DOHH2 (cell line): ENCODE measurements at regions not wholly inside any gene's neighbourhood (a gene's known extent, or its start where the extent isn't known, plus 50 kb on each side); places are given as distances from the start of the nearest gene placed in this dataset.

ENCODE experiments used
- H3F3A ChIP-seq: fragments of 200-600 bp; sonication (generic), shearing (Covaris generic); 2 replicates; pipeline ENCODE4 v1.6.0; 2016; ENCODE audit warnings: antibody characterized with exemption, mild to moderate bottlenecking; ENCODE audit not compliant: control insufficient read depth, insufficient read depth
- H3K27ac ChIP-seq: fragments of 200-600 bp; sonication (generic); 2 replicates; pipeline ENCODE4 v1.5.1; 2014; ENCODE audit warnings: low read depth, mild to moderate bottlenecking, low read length, moderate library complexity
- H3K27me3 ChIP-seq: fragments of 200-600 bp; sonication (generic); 2 replicates; pipeline ENCODE4 v1.6.1; 2014; ENCODE audit warnings: mild to moderate bottlenecking, low read length, mixed read lengths; ENCODE audit not compliant: control insufficient read depth
- H3K36me3 ChIP-seq: fragments of 200-600 bp; sonication (generic); 2 replicates; pipeline ENCODE4 v1.6.1; 2014; ENCODE audit warnings: mild to moderate bottlenecking, low read length, moderate library complexity, mixed read lengths; ENCODE audit not compliant: control insufficient read depth
- H3K4me1 ChIP-seq: fragments of 200-600 bp; sonication (generic); 2 replicates; pipeline ENCODE4 v1.6.1; 2014; ENCODE audit warnings: mild to moderate bottlenecking, low read length, mixed read lengths; ENCODE audit not compliant: control insufficient read depth
- H3K4me2 ChIP-seq: fragments of 200-600 bp; sonication (generic); 2 replicates; pipeline ENCODE4 v1.6.0; 2014; ENCODE audit warnings: mild to moderate bottlenecking, low read length, moderate library complexity
- H3K4me3 ChIP-seq: fragments of 200-600 bp; sonication (generic); 2 replicates; pipeline ENCODE4 v1.5.1; 2014; ENCODE audit warnings: mild to moderate bottlenecking, low read length, mixed read lengths
- H3K79me2 ChIP-seq: fragments of 200-600 bp; sonication (generic); 2 replicates; pipeline ENCODE4 v1.6.1; 2014; ENCODE audit warnings: mild to moderate bottlenecking, low read length, mixed read lengths; ENCODE audit not compliant: control insufficient read depth
- H3K9me2 ChIP-seq: fragments of 200-600 bp; sonication (generic); replicated peaks from 2 replicates; pipeline ENCODE4 v1.6.1; 2014; ENCODE audit warnings: mild to moderate bottlenecking, low read length, mixed read lengths; ENCODE audit not compliant: control insufficient read depth
- H3K9me3 ChIP-seq: fragments of 200-600 bp; sonication (generic); 2 replicates; pipeline ENCODE4 v1.6.1; 2014; ENCODE audit warnings: antibody characterized with exemption, low read length, mixed read lengths; ENCODE audit not compliant: control insufficient read depth, insufficient read depth
- H4K20me1 ChIP-seq: fragments of 200-600 bp; sonication (generic); 2 replicates; pipeline ENCODE4 v1.6.0; 2014; ENCODE audit warnings: low read depth, mild to moderate bottlenecking, antibody characterized with exemption, low read length, moderate library complexity; ENCODE audit not compliant: control insufficient read depth, insufficient read depth
- EZH2phosphoT487 ChIP-seq: fragments of 200-600 bp; sonication (generic); IDR thresholded peaks from 2 replicates; pipeline ENCODE4 v1.6.1; 2017; ENCODE audit warnings: borderline replicate concordance, mild to moderate bottlenecking, antibody characterized with exemption, low read length, moderate library complexity, mixed read lengths
- TF ChIP-seq, protein P1 (sequence below): fragments of 200-600 bp; sonication (generic); IDR thresholded peaks from one replicate; pipeline ENCODE4 v1.5.1; 2014; ENCODE audit warnings: antibody characterized with exemption, mild to moderate bottlenecking, low read depth, low read length; ENCODE audit not compliant: poor library complexity, severe bottlenecking

DNA sequence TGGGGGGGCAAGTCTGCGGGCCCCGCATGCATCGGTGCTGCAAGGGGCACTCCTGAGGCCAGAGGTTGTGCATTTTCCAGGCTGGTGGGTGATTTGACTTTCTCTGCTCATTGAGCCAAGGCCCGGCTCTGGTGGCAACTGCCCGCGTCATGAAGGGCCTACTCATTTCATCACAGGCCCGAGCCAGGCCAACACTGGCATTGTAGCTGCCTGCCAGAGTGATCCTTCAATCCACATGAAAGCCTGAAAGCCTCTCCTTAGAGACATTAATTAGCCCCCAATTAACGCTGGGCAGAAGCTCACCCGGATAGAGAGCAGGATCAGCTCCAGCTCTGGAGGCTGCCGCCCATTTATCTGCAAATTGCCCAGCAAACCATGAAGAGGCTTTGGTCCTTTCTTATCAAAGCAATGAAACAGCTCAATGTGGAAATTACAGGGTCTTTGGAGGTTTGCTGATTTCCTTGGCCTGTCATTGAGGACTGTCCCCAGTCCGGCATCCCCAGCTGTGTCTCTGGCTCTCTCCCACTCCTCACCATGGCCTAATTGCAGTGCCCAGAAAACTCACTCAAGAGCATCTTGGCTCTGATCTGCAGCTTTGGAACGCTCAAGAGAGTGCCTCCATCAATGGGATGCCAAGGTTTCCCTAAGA lies 50.4 kb upstream of the STUM start:
- Histone ChIP-seq H3K4me3 (no peak overlapping the region), H3K9me3 (no peaks in the 10 kb centered on the region)

DNA sequence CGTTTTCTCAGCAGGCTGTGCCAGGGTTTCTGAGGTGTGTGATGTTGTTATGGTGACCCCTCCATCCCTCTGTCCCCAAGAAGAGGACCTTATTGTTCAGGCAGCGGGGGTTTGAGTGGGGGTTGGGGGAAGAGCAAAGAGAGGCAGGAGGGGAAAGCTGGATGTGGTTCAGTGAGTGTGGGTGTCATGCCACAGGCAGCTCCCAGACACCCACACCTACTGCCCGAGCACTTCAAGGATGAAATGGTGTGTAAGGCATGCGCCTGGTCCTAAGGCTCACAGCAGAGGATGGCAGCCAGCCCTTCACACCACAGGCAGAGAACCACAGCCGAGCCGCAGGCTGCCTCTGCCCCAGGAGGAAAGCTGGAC lies 49.9 kb upstream of the STUM start:
- Histone ChIP-seq H3K36me3 (no peaks in the 10 kb centered on the region), H3K9me3 (no peaks in the 10 kb centered on the region)
- no peak for TF ChIP-seq EZH2phosphoT487
- TF ChIP-seq, protein P1, sequence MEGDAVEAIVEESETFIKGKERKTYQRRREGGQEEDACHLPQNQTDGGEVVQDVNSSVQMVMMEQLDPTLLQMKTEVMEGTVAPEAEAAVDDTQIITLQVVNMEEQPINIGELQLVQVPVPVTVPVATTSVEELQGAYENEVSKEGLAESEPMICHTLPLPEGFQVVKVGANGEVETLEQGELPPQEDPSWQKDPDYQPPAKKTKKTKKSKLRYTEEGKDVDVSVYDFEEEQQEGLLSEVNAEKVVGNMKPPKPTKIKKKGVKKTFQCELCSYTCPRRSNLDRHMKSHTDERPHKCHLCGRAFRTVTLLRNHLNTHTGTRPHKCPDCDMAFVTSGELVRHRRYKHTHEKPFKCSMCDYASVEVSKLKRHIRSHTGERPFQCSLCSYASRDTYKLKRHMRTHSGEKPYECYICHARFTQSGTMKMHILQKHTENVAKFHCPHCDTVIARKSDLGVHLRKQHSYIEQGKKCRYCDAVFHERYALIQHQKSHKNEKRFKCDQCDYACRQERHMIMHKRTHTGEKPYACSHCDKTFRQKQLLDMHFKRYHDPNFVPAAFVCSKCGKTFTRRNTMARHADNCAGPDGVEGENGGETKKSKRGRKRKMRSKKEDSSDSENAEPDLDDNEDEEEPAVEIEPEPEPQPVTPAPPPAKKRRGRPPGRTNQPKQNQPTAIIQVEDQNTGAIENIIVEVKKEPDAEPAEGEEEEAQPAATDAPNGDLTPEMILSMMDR, result no peak

More for the DNA sequence above, 50.4 kb upstream of the STUM start:
- no peak overlapping the region for H3K4me2 ChIP-seq
- TF ChIP-seq, protein P1, result no peak
- TF ChIP-seq EZH2phosphoT487, result no peak
- no peaks in the 10 kb centered on the region for H3K9me2 ChIP-seq
- no peak overlapping the region for H3K27ac ChIP-seq
- H4K20me1 ChIP-seq, result no peaks in the 10 kb centered on the region
- no peaks in the 10 kb centered on the region for H3K4me1 ChIP-seq
- no peaks in the 10 kb centered on the region for H3K36me3 ChIP-seq
- H3K27me3 ChIP-seq, result no peaks in the 10 kb centered on the region
- H3K79me2 ChIP-seq, result no peaks in the 10 kb centered on the region
- no peaks in the 10 kb centered on the region for H3F3A ChIP-seq

More for the DNA sequence above, 49.9 kb upstream of the STUM start:
- Histone ChIP-seq H3K79me2 (no peaks in the 10 kb centered on the region), H3K27me3 (no peaks in the 10 kb centered on the region), H3F3A (no peaks in the 10 kb centered on the region), H4K20me1 (no peaks in the 10 kb centered on the region), H3K27ac (no peak overlapping the region), H3K4me2 (no peak overlapping the region), H3K4me3 (no peak overlapping the region), H3K9me2 (no peaks in the 10 kb centered on the region), H3K4me1 (no peaks in the 10 kb centered on the region)
